HG03066 (cell line): ENCODE measurements at regions not wholly inside any gene's neighbourhood (a gene's known extent, or its start where the extent isn't known, plus 50 kb on each side); places are given as distances from the start of the nearest gene placed in this dataset.

ENCODE experiments used
- ATAC-seq: cut with Tn5 transposase; IDR thresholded peaks from one replicate; pipeline ENCODE4 v1.9.1; 2021; ENCODE audit warnings: low read depth; ENCODE audit not compliant: unreplicated experiment

GRCh38 chr18:78086931-78087330, 837.3 kb downstream of the GALR1 start:
- no peak for ATAC-seq

GRCh38 chr18:78087338-78087737, 837.7 kb downstream of the GALR1 start:
- no peak for ATAC-seq

GRCh38 chr18:78090584-78090983, 840.9 kb downstream of the GALR1 start:
- ATAC-seq = no peak

- no peak for ATAC-seq
These were observed 843.3 kb downstream of the GALR1 start for GRCh38 chr18:78092901-78093300.

- ATAC-seq = no peak
These were observed 850.4 kb downstream of the GALR1 start for GRCh38 chr18:78099979-78100588.

GRCh38 chr18:78101091-78101490, 851.4 kb downstream of the GALR1 start:
- ATAC-seq = no peak

- no peak for ATAC-seq
These were observed 852.5 kb downstream of the GALR1 start for GRCh38 chr18:78102135-78102534.

GRCh38 chr18:78105611-78106010, 856.0 kb downstream of the GALR1 start:
- ATAC-seq = no peak

GRCh38 chr18:78106946-78107345, 857.3 kb downstream of the GALR1 start:
- no peak for ATAC-seq

GRCh38 chr18:78107363-78107762, 857.7 kb downstream of the GALR1 start:
- no peak for ATAC-seq

- no peak for ATAC-seq
These were observed 858.9 kb downstream of the GALR1 start for GRCh38 chr18:78108554-78108953.

- no peak for ATAC-seq
These were observed 863.7 kb downstream of the GALR1 start for GRCh38 chr18:78113136-78113939.

GRCh38 chr18:78113940-78114251, 864.2 kb downstream of the GALR1 start:
- no peak for ATAC-seq

GRCh38 chr18:78115896-78116561, 863.6 kb upstream of the SALL3 start:
- no peak for ATAC-seq

- no peak for ATAC-seq
These were observed 856.3 kb upstream of the SALL3 start for GRCh38 chr18:78123144-78123909.

- ATAC-seq = no peak
These were observed 855.5 kb upstream of the SALL3 start for GRCh38 chr18:78123926-78124797.

GRCh38 chr18:78125206-78125896, 854.3 kb upstream of the SALL3 start:
- no peak for ATAC-seq

GRCh38 chr18:78126106-78126505, 853.5 kb upstream of the SALL3 start:
- ATAC-seq = no peak

GRCh38 chr18:78126536-78126935, 853.1 kb upstream of the SALL3 start:
- ATAC-seq = no peak

- no peak for ATAC-seq
These were observed 852.6 kb upstream of the SALL3 start for GRCh38 chr18:78127041-78127440.
